SK-N-SH treated with all-trans-retinoic acid at 6 μM for 48 hours (cell line): ENCODE measurements at regions not wholly inside any gene's neighbourhood (a gene's known extent, or its start where the extent isn't known, plus 50 kb on each side); places are given as distances from the start of the nearest gene placed in this dataset.

Source experiments
- ATAC-seq: fragments of 200-7000 bp; cut with Tn5 transposase; 3 replicates; pipeline ENCODE4 v1.9.1; 2020; ENCODE audit warnings: mild to moderate bottlenecking, moderate library complexity
- ARNTL ChIP-seq: fragments of 450-650 bp; formaldehyde crosslinking; IDR thresholded peaks from 2 replicates; pipeline ENCODE4 v1.5.0; 2020; ENCODE audit warnings: low read depth, mild to moderate bottlenecking, moderate library complexity, borderline replicate concordance
- BACH2 ChIP-seq: fragments of 250-450 bp; sonication (Bioruptor Pico); IDR thresholded peaks from 2 replicates; pipeline ENCODE4 v1.9.0; 2021; ENCODE audit warnings: mild to moderate bottlenecking, borderline replicate concordance
- CREB5 ChIP-seq: fragments of 250-450 bp; sonication (Bioruptor Pico); IDR thresholded peaks from 2 replicates; pipeline ENCODE4 v1.5.1; 2020; ENCODE audit warnings: low read depth, mild to moderate bottlenecking, moderate library complexity
- CSDC2 ChIP-seq: fragments of 250-450 bp; sonication (Bioruptor Pico); IDR thresholded peaks from 2 replicates; pipeline ENCODE4 v1.5.0; 2020; ENCODE audit warnings: mild to moderate bottlenecking, moderate library complexity
- CSRNP3 ChIP-seq: fragments of 250-450 bp; sonication (Bioruptor Pico); IDR thresholded peaks from 2 replicates; pipeline ENCODE4 v1.5.1; 2021; ENCODE audit warnings: mild to moderate bottlenecking, moderate library complexity
- ESRRG ChIP-seq: fragments of 250-450 bp; sonication (Bioruptor Pico); IDR thresholded peaks from 2 replicates; pipeline ENCODE4 v1.6.1; 2021; ENCODE audit warnings: mild to moderate bottlenecking
- GLIS3 ChIP-seq: fragments of 250-450 bp; sonication (Bioruptor Pico); IDR thresholded peaks from 2 replicates; pipeline ENCODE4 v1.5.0; 2020; ENCODE audit warnings: mild to moderate bottlenecking, moderate library complexity
- ISL1 ChIP-seq: fragments of 250-450 bp; sonication (Bioruptor Pico); IDR thresholded peaks from 2 replicates; pipeline ENCODE4 v2.1.2; 2022; ENCODE audit warnings: mild to moderate bottlenecking, moderate library complexity
- OSR1 ChIP-seq: fragments of 250-450 bp; sonication (Bioruptor Pico); IDR thresholded peaks from 2 replicates; pipeline ENCODE4 v1.8.0; 2022; ENCODE audit warnings: moderate library complexity, mild to moderate bottlenecking, inconsistent platforms
- PATZ1 ChIP-seq: fragments of 250-450 bp; sonication (Bioruptor Pico); IDR thresholded peaks from 2 replicates; pipeline ENCODE4 v1.8.0; 2020; ENCODE audit warnings: mild to moderate bottlenecking, moderate library complexity, borderline replicate concordance
- PPARA ChIP-seq: fragments of 250-450 bp; sonication (Bioruptor Pico); IDR thresholded peaks from 2 replicates; pipeline ENCODE4 v1.5.0; 2020; ENCODE audit warnings: mild to moderate bottlenecking, borderline replicate concordance
- RARB ChIP-seq: fragments of 250-450 bp; sonication (Bioruptor Pico); IDR thresholded peaks from 2 replicates; pipeline ENCODE4 v1.8.0; 2021; ENCODE audit warnings: mild to moderate bottlenecking, moderate library complexity
- SNAI2 ChIP-seq: fragments of 250-450 bp; sonication (Bioruptor Pico); IDR thresholded peaks from 2 replicates; pipeline ENCODE4 v1.5.0; 2020; ENCODE audit warnings: mild to moderate bottlenecking, moderate library complexity
- TCF4 ChIP-seq: fragments of 250-450 bp; sonication (Bioruptor Pico); IDR thresholded peaks from 2 replicates; pipeline ENCODE4 v1.8.0; 2021; ENCODE audit warnings: mild to moderate bottlenecking, moderate library complexity, borderline replicate concordance
- TOX ChIP-seq: fragments of 250-450 bp; sonication (Bioruptor Pico); IDR thresholded peaks from 2 replicates; pipeline ENCODE4 v1.8.0; 2021; ENCODE audit warnings: mild to moderate bottlenecking, moderate library complexity, borderline replicate concordance
- TSHZ2 ChIP-seq: fragments of 250-450 bp; sonication (Bioruptor Pico); IDR thresholded peaks from 2 replicates; pipeline ENCODE4 v1.5.0; 2020; ENCODE audit warnings: mild to moderate bottlenecking, moderate library complexity
- ZFP30 ChIP-seq: fragments of 450-650 bp; formaldehyde crosslinking; IDR thresholded peaks from 2 replicates; pipeline ENCODE4 v1.5.0; 2022; ENCODE audit warnings: mild to moderate bottlenecking, moderate library complexity
- ZNF565 ChIP-seq: fragments of 450-650 bp; formaldehyde crosslinking; conservative IDR thresholded peaks from 2 replicates; pipeline ENCODE4 v1.5.0; 2020; ENCODE audit warnings: low read depth, mild to moderate bottlenecking, moderate library complexity
- ZNF70 ChIP-seq: fragments of 450-650 bp; formaldehyde crosslinking; IDR thresholded peaks from 2 replicates; pipeline ENCODE4 v1.5.0; 2020; ENCODE audit warnings: mild to moderate bottlenecking, moderate library complexity
- ZNF8 ChIP-seq: fragments of 450-650 bp; formaldehyde crosslinking; IDR thresholded peaks from 2 replicates; pipeline ENCODE4 v1.5.0; 2020; ENCODE audit warnings: mild to moderate bottlenecking, moderate library complexity

- no peak for ATAC-seq
- no peak for TF ChIP-seq TCF4 (CRISPR knock-in tag)
- no peak for TF ChIP-seq SNAI2 (CRISPR knock-in tag)
- TF ChIP-seq RARB (CRISPR knock-in tag) = no peak
- TF ChIP-seq ZFP30 (CRISPR knock-in tag) = no peak
- no peak for TF ChIP-seq OSR1 (CRISPR knock-in tag)
- TF ChIP-seq TOX (CRISPR knock-in tag) = no peak
- TF ChIP-seq PATZ1 (CRISPR knock-in tag) = no peak
- TF ChIP-seq PPARA (CRISPR knock-in tag) = no peak
- no peak for TF ChIP-seq ISL1 (CRISPR knock-in tag)
- no peak for TF ChIP-seq ZNF8 (CRISPR knock-in tag)
- no peak for TF ChIP-seq CSRNP3 (CRISPR knock-in tag)
- TF ChIP-seq TSHZ2 (CRISPR knock-in tag) = no peak
- no peak for TF ChIP-seq ZNF565 (CRISPR knock-in tag)
- TF ChIP-seq ESRRG (CRISPR knock-in tag) = no peak
- no peak for TF ChIP-seq BACH2
- no peak for TF ChIP-seq GLIS3
- no peak for TF ChIP-seq ZNF70 (CRISPR knock-in tag)
- no peak for TF ChIP-seq CREB5 (CRISPR knock-in tag)
- TF ChIP-seq ARNTL (CRISPR knock-in tag) = no peak
These were observed 174.0 kb upstream of the TSHZ2 start for GRCh38 chr20:52798124-52798523.

GRCh38 chr20:52794853-52795252 is 177.3 kb upstream of the TSHZ2 start:
- TF ChIP-seq CREB5 (CRISPR knock-in tag) = no peak
- no peak for TF ChIP-seq CSDC2
- no peak for TF ChIP-seq PPARA (CRISPR knock-in tag)
- TF ChIP-seq PATZ1 (CRISPR knock-in tag) = no peak
- no peak for TF ChIP-seq CSRNP3 (CRISPR knock-in tag)
- no peak for TF ChIP-seq BACH2
- TF ChIP-seq ZNF565 (CRISPR knock-in tag) = no peak
- TF ChIP-seq RARB (CRISPR knock-in tag) = no peak
- no peak for TF ChIP-seq ARNTL (CRISPR knock-in tag)
- TF ChIP-seq ZFP30 (CRISPR knock-in tag) = no peak
- TF ChIP-seq TSHZ2 (CRISPR knock-in tag) = no peak
- no peak for TF ChIP-seq SNAI2 (CRISPR knock-in tag)
- TF ChIP-seq GLIS3 = no peak
- TF ChIP-seq TOX (CRISPR knock-in tag) = no peak
- no peak for TF ChIP-seq ZNF70 (CRISPR knock-in tag)
- no peak for ATAC-seq
